ENCODE measurements at regions not wholly inside any gene's neighbourhood (a gene's known extent, or its start where the extent isn't known, plus 50 kb on each side); places are given as distances from the start of the nearest gene placed in this dataset.
A peak's percentile ranks its signal among the peaks of the same experiment; 100 is the strongest.

DNA sequence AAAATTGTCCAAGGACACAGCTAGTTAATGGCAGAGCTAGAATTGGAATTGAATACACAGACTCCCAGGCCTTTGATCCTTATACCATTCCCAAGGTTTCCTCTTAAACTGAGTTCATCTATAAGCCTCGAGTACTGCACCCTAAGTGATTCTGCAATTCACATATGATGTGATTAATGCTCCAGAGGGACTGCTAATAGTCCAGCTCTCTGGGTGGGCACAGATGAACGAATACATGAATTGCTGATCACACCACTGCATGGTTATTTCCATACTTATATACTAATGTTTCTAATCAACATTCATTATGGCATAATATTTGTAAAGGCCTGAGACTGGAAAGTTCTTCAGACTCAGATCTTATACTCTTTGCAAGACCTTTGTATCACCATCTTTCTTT, 101.8 kb downstream of the NUFIP1 start:
- no peak for TF ChIP-seq CTCF (IDR thresholded peaks at IDR 0.05)
- TF ChIP-seq POLR2A (IDR thresholded peaks at IDR 0.05), result no peak

DNA sequence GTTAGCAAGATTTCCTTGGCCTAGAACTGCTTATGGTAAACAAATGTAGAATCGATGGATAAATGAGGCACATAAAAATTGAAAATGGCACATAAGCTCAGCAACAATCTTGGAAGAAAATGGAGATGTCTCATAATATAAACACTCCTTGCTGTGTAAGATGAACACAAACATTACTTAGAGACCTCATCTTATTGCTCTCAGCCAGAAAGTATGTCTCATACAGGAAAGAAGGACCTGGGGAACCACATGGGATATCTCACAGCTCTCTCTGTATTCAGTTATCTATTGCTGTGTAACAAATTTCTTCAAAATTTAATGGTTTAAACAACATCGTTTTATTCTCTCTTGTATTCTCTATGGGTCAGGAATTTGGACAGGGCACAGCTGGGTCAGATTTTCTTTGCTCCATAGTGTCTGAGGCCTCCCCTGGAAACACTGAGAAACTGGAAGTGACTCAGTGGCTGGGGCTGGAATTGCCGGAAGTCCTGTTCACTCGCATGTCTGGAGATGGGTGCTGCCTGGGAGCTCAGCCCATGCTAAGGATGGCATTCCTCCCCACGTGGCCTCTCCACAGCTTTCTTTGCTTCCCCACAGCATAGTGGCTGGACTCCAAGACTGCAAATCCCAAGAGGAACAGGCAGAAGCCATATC, 105.1 kb downstream of the NUFIP1 start:
- no peaks in the 10 kb centered on the region for H3K9me3 ChIP-seq
- 67 to 84% methylated on average over 5 of the region's 5 CpGs for WGBS, 2 donors
- intact Hi-C loops (cut with DNase I), result no loop called here
- H3K36me3 ChIP-seq, result no peaks in the 10 kb centered on the region
- no peak overlapping the region for H3K27ac ChIP-seq
- no peak overlapping the region for H3K4me3 ChIP-seq (replicated peaks in 1 of 3)
- H3K4me1 ChIP-seq, result no peaks in the 10 kb centered on the region
- no peak for DNase-seq
- TF ChIP-seq CTCF (IDR thresholded peaks at IDR 0.05) (no peak), POLR2A (IDR thresholded peaks at IDR 0.05) (no peak)
- no peaks in the 10 kb centered on the region for H3K27me3 ChIP-seq

More for the DNA sequence above, 101.8 kb downstream of the NUFIP1 start:
- WGBS, 2 donors, result 69 to 70% methylated on average over 2 of the region's 2 CpGs
- Histone ChIP-seq H3K9me3 (no peaks in the 10 kb centered on the region), H3K36me3 (no peaks in the 10 kb centered on the region), H3K4me3 (replicated peaks in 1 of 3) (no peak overlapping the region), H3K4me1 (no peaks in the 10 kb centered on the region), H3K27me3 (no peaks in the 10 kb centered on the region), H3K27ac (no peak overlapping the region)
- intact Hi-C loops (cut with DNase I), result no loop called here
- DNase-seq, result no peak

GRCh38 chr13:44879452-44880058, 109.7 kb downstream of the NUFIP1 start:
- WGBS, 2 donors, result 86 to 87% methylated on average over 5 of the region's 5 CpGs

DNA sequence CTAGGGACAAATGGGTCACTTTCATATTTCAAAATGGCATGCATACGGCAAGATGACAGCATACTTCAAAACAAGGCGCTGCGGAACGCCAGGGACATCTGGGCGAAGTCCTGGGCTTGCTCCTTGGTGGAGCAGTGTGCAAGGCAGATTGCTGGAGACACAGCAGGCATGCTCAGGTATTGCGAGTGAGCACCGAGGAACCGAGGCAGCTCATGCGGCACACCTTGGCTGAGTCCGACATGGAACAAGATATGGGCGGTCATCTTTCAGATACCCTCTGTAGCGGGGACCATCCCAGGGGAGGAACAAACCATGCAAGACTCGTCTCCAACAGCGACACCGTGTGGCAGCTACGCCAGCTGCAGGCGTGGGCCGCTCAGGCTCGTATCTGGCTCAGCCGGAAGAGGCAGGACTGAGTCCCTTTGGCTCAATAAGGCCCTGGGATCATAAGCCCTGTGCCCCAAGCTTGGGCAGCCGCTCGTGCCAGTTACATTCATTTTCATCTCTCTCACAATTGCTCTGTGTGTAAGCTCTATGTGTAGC, 112.4 kb downstream of the NUFIP1 start:
- no peaks in the 10 kb centered on the region for H3K4me1 ChIP-seq
- H3K27ac ChIP-seq, result no peak overlapping the region
- DNase-seq, result no peak
- H3K27me3 ChIP-seq, result no peaks in the 10 kb centered on the region
- no peak overlapping the region for H3K4me3 ChIP-seq (replicated peaks in 1 of 3)
- 82% methylated on average over 19 to 22 of the region's 22 CpGs for WGBS, 2 donors
- no peaks in the 10 kb centered on the region for H3K36me3 ChIP-seq
- intact Hi-C loops (cut with DNase I), result no loop called here
- TF ChIP-seq CTCF (IDR thresholded peaks at IDR 0.05) (peak in 3 of 6 experiments; percentile 16 to 26 (median 16)), POLR2A (IDR thresholded peaks at IDR 0.05) (no peak)
- no peaks in the 10 kb centered on the region for H3K9me3 ChIP-seq

More at GRCh38 chr13:44879452-44880058, 109.7 kb downstream of the NUFIP1 start:
- Histone ChIP-seq H3K4me3 (replicated peaks in 1 of 3) (no peak overlapping the region), H3K4me1 (no peaks in the 10 kb centered on the region), H3K27me3 (no peaks in the 10 kb centered on the region), H3K27ac (no peak overlapping the region), H3K36me3 (no peaks in the 10 kb centered on the region), H3K9me3 (no peaks in the 10 kb centered on the region)
- TF ChIP-seq CTCF (IDR thresholded peaks at IDR 0.05) (peak in 2 of 6 experiments; percentile 26 to 32), POLR2A (IDR thresholded peaks at IDR 0.05) (no peak)
- intact Hi-C loops (cut with DNase I), result no loop called here
- no peak for DNase-seq

All from thyroid gland (tissue), 4 donors.